HL-60 (cell line): ENCODE measurements at regions not wholly inside any gene's neighbourhood (a gene's known extent, or its start where the extent isn't known, plus 50 kb on each side); places are given as distances from the start of the nearest gene placed in this dataset.

Experiments used
- DNase-seq, 2 experiments: peaks; one replicate each; pipeline ENCODE4 v3.0.0-alpha.2; 2010 to 2020; ENCODE audit warnings: low read depth in 1 of 2, low spot score in 1 of 2
- H3K27ac ChIP-seq: fragments of 250-450 bp; sonication (Bioruptor Pico); replicated peaks from 2 replicates; pipeline ENCODE4 v1.5.1; 2020; ENCODE audit warnings: mild to moderate bottlenecking, moderate library complexity
- H3K27me3 ChIP-seq: fragments of 250-450 bp; sonication (Bioruptor Pico); 2 replicates; pipeline ENCODE4 v1.5.1; 2021; ENCODE audit warnings: mild to moderate bottlenecking, moderate library complexity; ENCODE audit not compliant: insufficient read depth, poor library complexity, severe bottlenecking
- H3K4me3 ChIP-seq: replicated peaks from 2 replicates; pipeline ENCODE4 v1.5.1; 2011; ENCODE audit warnings: mild to moderate bottlenecking, control low read depth, low read length; ENCODE audit not compliant: insufficient read depth
- GABPA ChIP-seq: IDR thresholded peaks from 2 replicates; pipeline ENCODE4 v1.6.1; 2012; ENCODE audit warnings: low read depth
- POLR2AphosphoS5 ChIP-seq: IDR thresholded peaks from 2 replicates; pipeline ENCODE4 v1.6.1; 2012; ENCODE audit warnings: low read depth
- SPI1 ChIP-seq: IDR thresholded peaks from 2 replicates; pipeline ENCODE4 v1.6.1; 2012; ENCODE audit warnings: low read depth, mild to moderate bottlenecking, borderline replicate concordance
- TF ChIP-seq, protein P1 (sequence below): IDR thresholded peaks from 2 replicates; pipeline ENCODE4 v1.6.1; 2012; ENCODE audit warnings: low read depth; ENCODE audit not compliant: insufficient replicate concordance
- TF ChIP-seq, protein P2 (sequence below): IDR thresholded peaks from one replicate; pipeline ENCODE4 v1.5.1; 2011; ENCODE audit warnings: low read length, control low read depth, inconsistent platforms; ENCODE audit not compliant: insufficient read depth

DNA sequence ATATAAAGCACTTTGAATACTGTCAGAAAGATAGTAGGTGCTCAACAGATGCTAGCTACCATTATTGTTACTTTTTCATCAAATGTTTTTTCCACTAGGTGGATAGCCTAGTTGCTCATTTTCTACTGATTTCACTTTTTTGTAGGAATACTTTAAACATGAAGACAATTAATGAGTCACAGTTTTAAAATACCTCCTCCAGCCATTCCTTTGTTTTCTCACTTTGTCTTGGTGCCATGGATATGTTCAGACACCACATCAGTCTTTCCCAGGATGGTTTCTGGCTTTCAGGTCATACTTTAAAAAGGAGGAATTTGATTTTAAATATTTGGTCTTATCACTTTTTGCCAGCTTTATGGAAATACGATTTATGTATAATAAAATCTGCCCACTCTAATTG, 147.1 kb upstream of the MGMT start:
- no peak overlapping the region for H3K4me3 ChIP-seq
- TF ChIP-seq POLR2AphosphoS5 (no peak), GABPA (no peak), SPI1 (no peak)
- TF ChIP-seq, protein P1, sequence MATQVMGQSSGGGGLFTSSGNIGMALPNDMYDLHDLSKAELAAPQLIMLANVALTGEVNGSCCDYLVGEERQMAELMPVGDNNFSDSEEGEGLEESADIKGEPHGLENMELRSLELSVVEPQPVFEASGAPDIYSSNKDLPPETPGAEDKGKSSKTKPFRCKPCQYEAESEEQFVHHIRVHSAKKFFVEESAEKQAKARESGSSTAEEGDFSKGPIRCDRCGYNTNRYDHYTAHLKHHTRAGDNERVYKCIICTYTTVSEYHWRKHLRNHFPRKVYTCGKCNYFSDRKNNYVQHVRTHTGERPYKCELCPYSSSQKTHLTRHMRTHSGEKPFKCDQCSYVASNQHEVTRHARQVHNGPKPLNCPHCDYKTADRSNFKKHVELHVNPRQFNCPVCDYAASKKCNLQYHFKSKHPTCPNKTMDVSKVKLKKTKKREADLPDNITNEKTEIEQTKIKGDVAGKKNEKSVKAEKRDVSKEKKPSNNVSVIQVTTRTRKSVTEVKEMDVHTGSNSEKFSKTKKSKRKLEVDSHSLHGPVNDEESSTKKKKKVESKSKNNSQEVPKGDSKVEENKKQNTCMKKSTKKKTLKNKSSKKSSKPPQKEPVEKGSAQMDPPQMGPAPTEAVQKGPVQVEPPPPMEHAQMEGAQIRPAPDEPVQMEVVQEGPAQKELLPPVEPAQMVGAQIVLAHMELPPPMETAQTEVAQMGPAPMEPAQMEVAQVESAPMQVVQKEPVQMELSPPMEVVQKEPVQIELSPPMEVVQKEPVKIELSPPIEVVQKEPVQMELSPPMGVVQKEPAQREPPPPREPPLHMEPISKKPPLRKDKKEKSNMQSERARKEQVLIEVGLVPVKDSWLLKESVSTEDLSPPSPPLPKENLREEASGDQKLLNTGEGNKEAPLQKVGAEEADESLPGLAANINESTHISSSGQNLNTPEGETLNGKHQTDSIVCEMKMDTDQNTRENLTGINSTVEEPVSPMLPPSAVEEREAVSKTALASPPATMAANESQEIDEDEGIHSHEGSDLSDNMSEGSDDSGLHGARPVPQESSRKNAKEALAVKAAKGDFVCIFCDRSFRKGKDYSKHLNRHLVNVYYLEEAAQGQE: no peak
- TF ChIP-seq, protein P2, sequence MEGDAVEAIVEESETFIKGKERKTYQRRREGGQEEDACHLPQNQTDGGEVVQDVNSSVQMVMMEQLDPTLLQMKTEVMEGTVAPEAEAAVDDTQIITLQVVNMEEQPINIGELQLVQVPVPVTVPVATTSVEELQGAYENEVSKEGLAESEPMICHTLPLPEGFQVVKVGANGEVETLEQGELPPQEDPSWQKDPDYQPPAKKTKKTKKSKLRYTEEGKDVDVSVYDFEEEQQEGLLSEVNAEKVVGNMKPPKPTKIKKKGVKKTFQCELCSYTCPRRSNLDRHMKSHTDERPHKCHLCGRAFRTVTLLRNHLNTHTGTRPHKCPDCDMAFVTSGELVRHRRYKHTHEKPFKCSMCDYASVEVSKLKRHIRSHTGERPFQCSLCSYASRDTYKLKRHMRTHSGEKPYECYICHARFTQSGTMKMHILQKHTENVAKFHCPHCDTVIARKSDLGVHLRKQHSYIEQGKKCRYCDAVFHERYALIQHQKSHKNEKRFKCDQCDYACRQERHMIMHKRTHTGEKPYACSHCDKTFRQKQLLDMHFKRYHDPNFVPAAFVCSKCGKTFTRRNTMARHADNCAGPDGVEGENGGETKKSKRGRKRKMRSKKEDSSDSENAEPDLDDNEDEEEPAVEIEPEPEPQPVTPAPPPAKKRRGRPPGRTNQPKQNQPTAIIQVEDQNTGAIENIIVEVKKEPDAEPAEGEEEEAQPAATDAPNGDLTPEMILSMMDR: no peak
- no peak for DNase-seq

DNA sequence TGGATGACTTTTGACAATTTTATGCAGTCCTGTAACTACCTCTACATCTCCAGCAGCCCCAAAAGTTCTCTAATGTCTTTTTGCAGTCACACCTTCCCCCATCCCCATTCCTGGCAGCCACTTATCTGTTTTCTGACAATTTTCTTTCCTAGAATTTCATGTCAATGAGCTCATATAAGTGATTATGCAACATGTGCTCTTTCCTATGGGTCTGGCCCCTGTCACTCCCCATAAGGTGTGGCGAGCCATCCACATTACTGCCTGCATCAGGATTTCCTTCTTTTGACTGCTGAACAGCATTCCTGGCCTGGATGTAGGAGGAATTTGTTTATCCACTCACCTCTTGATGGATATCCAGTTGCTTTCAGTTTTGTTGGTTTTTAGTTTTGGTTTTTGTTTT, 146.7 kb upstream of the MGMT start:
- TF ChIP-seq SPI1: no peak
- TF ChIP-seq, protein P2: no peak
- DNase-seq: no peak
- Histone ChIP-seq H3K4me3 (no peak overlapping the region), H3K27ac (no peak overlapping the region), H3K27me3 (no peaks in the 10 kb centered on the region)

More for the DNA sequence above, 147.1 kb upstream of the MGMT start:
- Histone ChIP-seq H3K27me3 (no peaks in the 10 kb centered on the region), H3K27ac (no peak overlapping the region)

DNA sequence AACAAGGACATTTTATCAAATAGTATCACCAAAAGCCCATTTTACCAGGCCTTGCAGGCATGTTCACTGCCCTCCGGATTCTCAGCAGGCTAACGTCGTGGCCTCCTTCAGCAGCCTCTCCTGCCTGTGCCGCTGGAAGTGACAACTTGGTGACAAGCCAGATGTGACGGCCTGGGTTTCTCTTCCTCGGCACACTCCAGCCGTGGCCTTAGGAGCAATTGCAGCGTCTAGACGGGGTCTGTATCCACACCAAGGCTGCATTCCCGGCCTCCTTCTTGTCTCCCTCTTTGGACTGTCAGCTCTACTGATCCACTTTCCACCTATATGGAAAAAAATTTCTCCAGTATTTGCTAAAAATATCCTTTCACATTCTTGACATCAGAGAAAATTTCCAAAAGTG, 145.3 kb upstream of the MGMT start:
- Histone ChIP-seq H3K4me3 (no peak overlapping the region), H3K27me3 (no peaks in the 10 kb centered on the region), H3K27ac (no peak overlapping the region)
- no peak for DNase-seq
- no peak for TF ChIP-seq GABPA
- TF ChIP-seq, protein P1: no peak
- TF ChIP-seq POLR2AphosphoS5: no peak
- TF ChIP-seq SPI1: no peak
- TF ChIP-seq, protein P2: no peak

DNA sequence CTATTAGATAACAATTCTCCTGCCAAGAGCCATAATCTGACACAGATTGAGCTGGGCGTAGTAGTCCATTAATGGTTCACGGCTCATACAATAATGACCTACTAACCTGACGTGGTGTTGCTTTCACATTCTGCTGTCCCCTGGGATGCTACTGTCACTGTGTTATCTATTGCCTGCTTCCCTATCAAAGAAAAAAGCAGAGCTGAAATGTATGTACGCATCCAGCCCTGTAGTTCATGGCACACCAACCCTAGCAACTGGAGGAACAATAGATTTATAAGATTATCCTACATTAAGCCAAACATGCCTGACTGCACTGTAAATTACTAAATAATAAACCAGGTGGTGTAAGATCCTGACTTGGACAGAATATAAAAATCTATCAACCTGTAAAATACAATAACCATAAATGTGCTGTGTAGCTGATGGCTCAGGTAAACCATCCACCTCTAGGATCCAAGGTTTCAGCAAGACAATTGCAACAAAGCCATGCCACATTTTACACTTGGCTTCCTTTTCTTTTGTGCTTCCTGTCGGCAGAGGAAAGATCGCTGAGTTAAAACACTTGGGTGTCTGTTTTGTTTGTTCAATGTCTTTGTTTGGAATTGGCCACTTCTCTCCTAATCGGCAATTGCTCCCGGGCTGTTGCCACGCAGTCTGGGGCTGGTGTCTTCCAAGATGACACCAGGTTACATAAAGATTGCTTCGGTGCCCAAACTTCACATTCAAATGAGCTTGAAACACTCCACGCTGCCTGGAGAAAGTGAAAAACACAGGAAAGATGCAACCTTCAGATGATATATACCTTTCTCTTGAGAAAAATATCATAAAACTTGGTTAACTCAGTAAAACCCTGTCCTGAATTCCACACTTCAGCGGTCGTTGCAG, 143.9 kb upstream of the MGMT start:
- TF ChIP-seq GABPA (no peak), SPI1 (no peak), POLR2AphosphoS5 (no peak)
- TF ChIP-seq, protein P2: no peak
- TF ChIP-seq, protein P1: no peak
- Histone ChIP-seq H3K27ac (no peak overlapping the region), H3K4me3 (no peak overlapping the region), H3K27me3 (no peaks in the 10 kb centered on the region)
- DNase-seq: no peak
